Stimulated activated memory B cell treated with anti-CD40 and anti-IgM and Interleukin-4, amounts not matched to agents 10 μg/mL and 1 μg/mL and 100 μg/mL, for 72 hours (primary cell): ENCODE measurements at regions not wholly inside any gene's neighbourhood (a gene's known extent, or its start where the extent isn't known, plus 50 kb on each side); places are given as distances from the start of the nearest gene placed in this dataset.

ENCODE experiments used
- ATAC-seq: fragments of 150-1000 bp; cut with Tn5 transposase; 2 replicates; pipeline ENCODE4 v1.10.0; 2021
- H3K27ac Mint-ChIP-seq: one replicate; pipeline ENCODE4 v1.8.0; 2022; ENCODE audit warnings: mild to moderate bottlenecking, mixed read lengths
- H3K27me3 Mint-ChIP-seq: one replicate; pipeline ENCODE4 v1.8.0; 2022; ENCODE audit warnings: mixed read lengths
- H3K36me3 Mint-ChIP-seq: one replicate; pipeline ENCODE4 v1.8.0; 2022; ENCODE audit warnings: mixed read lengths
- H3K4me1 Mint-ChIP-seq: one replicate; pipeline ENCODE4 v1.8.0; 2022; ENCODE audit warnings: mixed read lengths
- H3K4me3 Mint-ChIP-seq: one replicate; pipeline ENCODE4 v1.8.0; 2022; ENCODE audit warnings: mild to moderate bottlenecking, moderate library complexity, mixed read lengths
- H3K9me3 Mint-ChIP-seq: one replicate; pipeline ENCODE4 v1.8.0; 2022; ENCODE audit warnings: mixed read lengths

- no peak overlapping the region for H3K27ac Mint-ChIP-seq
- H3K4me1 Mint-ChIP-seq: no peaks in the 10 kb centered on the region
- no peak for ATAC-seq
- peaks cover 32% of the 10 kb centered on the region for H3K36me3 Mint-ChIP-seq
- no peak overlapping the region for H3K4me3 Mint-ChIP-seq
- no peaks in the 10 kb centered on the region for H3K27me3 Mint-ChIP-seq
- no peaks in the 10 kb centered on the region for H3K9me3 Mint-ChIP-seq
Observed at GRCh38 chr1:58430421-58431275, 115.9 kb downstream of the OMA1 start.

GRCh38 chr1:58426918-58427317, 119.6 kb downstream of the OMA1 start:
- Mint-ChIP-seq H3K4me3 (no peak overlapping the region), H3K4me1 (no peaks in the 10 kb centered on the region), H3K27me3 (no peaks in the 10 kb centered on the region), H3K36me3 (peaks cover 46% of the 10 kb centered on the region), H3K27ac (no peak overlapping the region), H3K9me3 (no peaks in the 10 kb centered on the region)
- no peak for ATAC-seq

- Mint-ChIP-seq H3K27me3 (no peaks in the 10 kb centered on the region), H3K4me3 (no peak overlapping the region), H3K27ac (no peak overlapping the region), H3K36me3 (peaks cover 51% of the 10 kb centered on the region), H3K9me3 (no peaks in the 10 kb centered on the region), H3K4me1 (no peaks in the 10 kb centered on the region)
- peak; percentile 59 for ATAC-seq
Observed at GRCh38 chr1:58422436-58422835, 124.1 kb downstream of the OMA1 start.

- Mint-ChIP-seq H3K4me3 (no peak overlapping the region), H3K27ac (no peak overlapping the region)
Observed at GRCh38 chr1:58418283-58419228, 128.0 kb downstream of the OMA1 start.

GRCh38 chr1:58412071-58412580, 134.4 kb downstream of the OMA1 start:
- H3K27me3 Mint-ChIP-seq: no peaks in the 10 kb centered on the region
- H3K4me3 Mint-ChIP-seq: no peak overlapping the region
- H3K36me3 Mint-ChIP-seq: peaks cover 15% of the 10 kb centered on the region
- H3K4me1 Mint-ChIP-seq: no peaks in the 10 kb centered on the region
- no peak overlapping the region for H3K27ac Mint-ChIP-seq
- ATAC-seq: no peak
- H3K9me3 Mint-ChIP-seq: no peaks in the 10 kb centered on the region

More at GRCh38 chr1:58418283-58419228, 128.0 kb downstream of the OMA1 start:
- ATAC-seq: no peak
- H3K4me1 Mint-ChIP-seq: no peaks in the 10 kb centered on the region
- H3K9me3 Mint-ChIP-seq: no peaks in the 10 kb centered on the region
- peaks cover 34% of the 10 kb centered on the region for H3K36me3 Mint-ChIP-seq
- H3K27me3 Mint-ChIP-seq: no peaks in the 10 kb centered on the region

- ATAC-seq: no peak
- H3K4me1 Mint-ChIP-seq: no peaks in the 10 kb centered on the region
- peaks cover 11% of the 10 kb centered on the region for H3K36me3 Mint-ChIP-seq
- H3K27ac Mint-ChIP-seq: no peak overlapping the region
- no peaks in the 10 kb centered on the region for H3K9me3 Mint-ChIP-seq
- no peak overlapping the region for H3K4me3 Mint-ChIP-seq
- H3K27me3 Mint-ChIP-seq: no peaks in the 10 kb centered on the region
Observed at GRCh38 chr1:58409890-58410289, 136.6 kb downstream of the OMA1 start.

- Mint-ChIP-seq H3K4me1 (no peaks in the 10 kb centered on the region), H3K4me3 (no peak overlapping the region), H3K9me3 (no peaks in the 10 kb centered on the region), H3K27ac (no peak overlapping the region), H3K36me3 (peaks cover 13% of the 10 kb centered on the region), H3K27me3 (no peaks in the 10 kb centered on the region)
- ATAC-seq: no peak
Observed at GRCh38 chr1:58409336-58409735, 137.2 kb downstream of the OMA1 start.

GRCh38 chr1:58406301-58407071, 140.0 kb downstream of the OMA1 start:
- H3K9me3 Mint-ChIP-seq: no peaks in the 10 kb centered on the region
- H3K4me3 Mint-ChIP-seq: no peak overlapping the region
- no peaks in the 10 kb centered on the region for H3K4me1 Mint-ChIP-seq
- H3K36me3 Mint-ChIP-seq: peaks cover 13% of the 10 kb centered on the region
- ATAC-seq: no peak
- no peaks in the 10 kb centered on the region for H3K27me3 Mint-ChIP-seq
- H3K27ac Mint-ChIP-seq: no peak overlapping the region

GRCh38 chr1:58405660-58406059, 140.9 kb downstream of the OMA1 start:
- ATAC-seq: no peak
- H3K27ac Mint-ChIP-seq: no peak overlapping the region
- H3K4me1 Mint-ChIP-seq: no peaks in the 10 kb centered on the region
- no peaks in the 10 kb centered on the region for H3K9me3 Mint-ChIP-seq
- H3K27me3 Mint-ChIP-seq: no peaks in the 10 kb centered on the region
- H3K36me3 Mint-ChIP-seq: peaks cover 13% of the 10 kb centered on the region
- no peak overlapping the region for H3K4me3 Mint-ChIP-seq

GRCh38 chr1:58403894-58404293, 142.6 kb downstream of the OMA1 start:
- H3K9me3 Mint-ChIP-seq: no peaks in the 10 kb centered on the region
- ATAC-seq: no peak
- no peaks in the 10 kb centered on the region for H3K27me3 Mint-ChIP-seq
- H3K36me3 Mint-ChIP-seq: peaks cover 13% of the 10 kb centered on the region
- H3K27ac Mint-ChIP-seq: no peak overlapping the region
- H3K4me3 Mint-ChIP-seq: no peak overlapping the region
- H3K4me1 Mint-ChIP-seq: no peaks in the 10 kb centered on the region

GRCh38 chr1:58402444-58402843, 144.1 kb downstream of the OMA1 start:
- Mint-ChIP-seq H3K9me3 (no peaks in the 10 kb centered on the region), H3K4me1 (no peaks in the 10 kb centered on the region), H3K4me3 (no peak overlapping the region), H3K27ac (no peak overlapping the region), H3K36me3 (peaks cover 6% of the 10 kb centered on the region), H3K27me3 (no peaks in the 10 kb centered on the region)
- ATAC-seq: no peak

GRCh38 chr1:58401991-58402390, 144.5 kb downstream of the OMA1 start:
- H3K4me1 Mint-ChIP-seq: no peaks in the 10 kb centered on the region
- H3K4me3 Mint-ChIP-seq: no peak overlapping the region
- H3K27ac Mint-ChIP-seq: no peak overlapping the region
- ATAC-seq: no peak
- no peaks in the 10 kb centered on the region for H3K27me3 Mint-ChIP-seq
- no peaks in the 10 kb centered on the region for H3K9me3 Mint-ChIP-seq
- H3K36me3 Mint-ChIP-seq: peaks cover 6% of the 10 kb centered on the region

GRCh38 chr1:58399176-58399575, 147.3 kb downstream of the OMA1 start:
- Mint-ChIP-seq H3K36me3 (peaks cover 6% of the 10 kb centered on the region), H3K27ac (no peak overlapping the region), H3K4me1 (no peaks in the 10 kb centered on the region), H3K9me3 (no peaks in the 10 kb centered on the region), H3K27me3 (no peaks in the 10 kb centered on the region), H3K4me3 (no peak overlapping the region)
- no peak for ATAC-seq

GRCh38 chr1:58398714-58399113, 147.8 kb downstream of the OMA1 start:
- peaks cover 6% of the 10 kb centered on the region for H3K36me3 Mint-ChIP-seq

More at GRCh38 chr1:58398714-58399113, 147.8 kb downstream of the OMA1 start:
- no peak overlapping the region for H3K4me3 Mint-ChIP-seq
- no peaks in the 10 kb centered on the region for H3K4me1 Mint-ChIP-seq
- no peak overlapping the region for H3K27ac Mint-ChIP-seq
- no peaks in the 10 kb centered on the region for H3K27me3 Mint-ChIP-seq
- no peak for ATAC-seq
- no peaks in the 10 kb centered on the region for H3K9me3 Mint-ChIP-seq
